ENCODE measurements at regions not wholly inside any gene's neighbourhood (a gene's known extent, or its start where the extent isn't known, plus 50 kb on each side); places are given as distances from the start of the nearest gene placed in this dataset.

- Histone ChIP-seq H3K27ac (ENCODE audit: low read depth in 1 of 2, low read length in 1 of 2) (no peak overlapping the region), H3K36me3 (ENCODE audit: control insufficient read depth in 2 of 2, insufficient read depth in 2 of 2, low read length in 1 of 2) (no peaks in the 10 kb centered on the region), H3K4me3 (ENCODE audit: low read length in 2 of 2) (no peak overlapping the region), H3K9me3 (ENCODE audit: control insufficient read depth in 2 of 2, insufficient read depth in 1 of 2, low read length in 1 of 2) (no peaks in the 10 kb centered on the region), H3K27me3 (ENCODE audit: control insufficient read depth in 2 of 2, insufficient read depth in 1 of 2, low read length in 1 of 2) (no peaks in the 10 kb centered on the region), H3K4me1 (ENCODE audit: control insufficient read depth in 2 of 2, insufficient read depth in 2 of 2, low read length in 2 of 2) (no peaks in the 10 kb centered on the region)
- no peak for DNase-seq (ENCODE audit: low read depth in 6 of 9, low spot score in 9 of 9)
- 95% methylated on average over 3 of the region's 3 CpGs for WGBS
These were observed 426.4 kb upstream of the LUZP2 start for GRCh38 chr11:24070435-24070834.

DNA sequence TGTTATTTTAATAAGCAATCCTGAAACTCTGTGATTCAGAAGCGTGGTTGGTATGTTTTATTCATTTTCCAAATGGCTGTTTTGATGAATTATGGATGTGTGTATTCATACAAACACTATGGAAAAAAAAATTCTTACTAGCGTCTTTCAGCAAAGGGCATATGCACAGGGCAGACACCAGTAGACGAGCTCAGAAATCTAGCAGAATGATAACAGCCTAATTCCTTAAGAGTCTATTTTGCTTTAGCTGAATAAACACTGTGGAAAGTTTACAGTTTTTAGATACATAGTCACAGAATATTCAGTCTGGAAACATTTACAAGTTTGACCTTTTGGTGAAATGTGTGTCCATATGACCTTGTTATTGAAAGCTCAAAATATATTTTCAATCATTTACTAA, 418.8 kb upstream of the LUZP2 start:
- Histone ChIP-seq H3K36me3 (ENCODE audit: control insufficient read depth in 2 of 2, insufficient read depth in 2 of 2, low read length in 1 of 2) (no peaks in the 10 kb centered on the region), H3K4me1 (ENCODE audit: control insufficient read depth in 2 of 2, insufficient read depth in 2 of 2, low read length in 2 of 2) (no peaks in the 10 kb centered on the region), H3K27ac (ENCODE audit: low read depth in 1 of 2, low read length in 1 of 2) (no peak overlapping the region), H3K4me3 (ENCODE audit: low read length in 2 of 2) (no peak overlapping the region), H3K9me3 (ENCODE audit: control insufficient read depth in 2 of 2, insufficient read depth in 1 of 2, low read length in 1 of 2) (no peaks in the 10 kb centered on the region), H3K27me3 (ENCODE audit: control insufficient read depth in 2 of 2, insufficient read depth in 1 of 2, low read length in 1 of 2) (no peaks in the 10 kb centered on the region)
- DNase-seq (ENCODE audit: low read depth in 6 of 9, low spot score in 9 of 9), result no peak
- 95% methylated on average over 3 of the region's 3 CpGs for WGBS

- WGBS, result 95% methylated on average over 1 of the region's 1 CpG
- Histone ChIP-seq H3K36me3 (ENCODE audit: control insufficient read depth in 2 of 2, insufficient read depth in 2 of 2, low read length in 1 of 2) (no peaks in the 10 kb centered on the region), H3K27ac (ENCODE audit: low read depth in 1 of 2, low read length in 1 of 2) (no peak overlapping the region), H3K4me1 (ENCODE audit: control insufficient read depth in 2 of 2, insufficient read depth in 2 of 2, low read length in 2 of 2) (no peaks in the 10 kb centered on the region), H3K4me3 (ENCODE audit: low read length in 2 of 2) (no peak overlapping the region), H3K9me3 (ENCODE audit: control insufficient read depth in 2 of 2, insufficient read depth in 1 of 2, low read length in 1 of 2) (no peaks in the 10 kb centered on the region), H3K27me3 (ENCODE audit: control insufficient read depth in 2 of 2, insufficient read depth in 1 of 2, low read length in 1 of 2) (no peaks in the 10 kb centered on the region)
- DNase-seq (ENCODE audit: low read depth in 6 of 9, low spot score in 9 of 9), result no peak
These were observed 414.6 kb upstream of the LUZP2 start for GRCh38 chr11:24082241-24082640.

DNA sequence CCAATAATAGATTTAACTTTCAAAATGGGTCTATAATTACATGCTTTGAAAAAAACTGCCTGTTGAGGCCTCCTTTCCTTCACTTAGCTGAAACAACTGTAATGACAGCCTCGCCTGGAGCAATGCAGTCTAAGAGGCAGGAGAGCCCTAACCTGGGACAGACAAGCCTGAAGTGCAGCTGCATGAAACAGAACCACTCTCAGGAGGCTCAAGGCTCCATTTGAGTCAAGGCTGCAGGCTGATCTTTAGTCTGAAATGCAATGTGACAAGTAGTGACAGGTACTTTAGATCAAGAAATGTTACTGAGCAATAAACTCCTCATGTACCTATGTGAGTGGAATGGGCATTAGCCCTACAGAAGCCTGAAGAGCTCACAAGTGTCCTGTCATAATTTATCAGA, 414.0 kb upstream of the LUZP2 start:
- DNase-seq (ENCODE audit: low read depth in 6 of 9, low spot score in 9 of 9), result no peak
- H3K36me3 ChIP-seq (ENCODE audit: control insufficient read depth in 2 of 2, insufficient read depth in 2 of 2, low read length in 1 of 2), result no peaks in the 10 kb centered on the region
- H3K4me3 ChIP-seq (ENCODE audit: low read length in 2 of 2), result no peak overlapping the region
- no peaks in the 10 kb centered on the region for H3K4me1 ChIP-seq (ENCODE audit: control insufficient read depth in 2 of 2, insufficient read depth in 2 of 2, low read length in 2 of 2)
- no peak overlapping the region for H3K27ac ChIP-seq (ENCODE audit: low read depth in 1 of 2, low read length in 1 of 2)
- WGBS, result 90% methylated on average over 1 of the region's 1 CpG
- H3K9me3 ChIP-seq (ENCODE audit: control insufficient read depth in 2 of 2, insufficient read depth in 1 of 2, low read length in 1 of 2), result no peaks in the 10 kb centered on the region
- H3K27me3 ChIP-seq (ENCODE audit: control insufficient read depth in 2 of 2, insufficient read depth in 1 of 2, low read length in 1 of 2), result no peaks in the 10 kb centered on the region

- H3K36me3 ChIP-seq (ENCODE audit: control insufficient read depth in 2 of 2, insufficient read depth in 2 of 2, low read length in 1 of 2), result no peaks in the 10 kb centered on the region
- no peak for DNase-seq (ENCODE audit: low read depth in 6 of 9, low spot score in 9 of 9)
- 84% methylated on average over 1 of the region's 1 CpG for WGBS
These were observed 411.9 kb upstream of the LUZP2 start for GRCh38 chr11:24084956-24085355.

GRCh38 chr11:24086921-24087320, 409.9 kb upstream of the LUZP2 start:
- Histone ChIP-seq H3K9me3 (ENCODE audit: control insufficient read depth in 2 of 2, insufficient read depth in 1 of 2, low read length in 1 of 2) (no peaks in the 10 kb centered on the region), H3K4me3 (ENCODE audit: low read length in 2 of 2) (no peak overlapping the region), H3K27me3 (ENCODE audit: control insufficient read depth in 2 of 2, insufficient read depth in 1 of 2, low read length in 1 of 2) (no peaks in the 10 kb centered on the region), H3K36me3 (ENCODE audit: control insufficient read depth in 2 of 2, insufficient read depth in 2 of 2, low read length in 1 of 2) (no peaks in the 10 kb centered on the region), H3K4me1 (ENCODE audit: control insufficient read depth in 2 of 2, insufficient read depth in 2 of 2, low read length in 2 of 2) (no peaks in the 10 kb centered on the region), H3K27ac (ENCODE audit: low read depth in 1 of 2, low read length in 1 of 2) (no peak overlapping the region)
- DNase-seq (ENCODE audit: low read depth in 6 of 9, low spot score in 9 of 9), result no peak
- 90% methylated on average over 2 of the region's 2 CpGs for WGBS

More at GRCh38 chr11:24084956-24085355, 411.9 kb upstream of the LUZP2 start:
- no peaks in the 10 kb centered on the region for H3K4me1 ChIP-seq (ENCODE audit: control insufficient read depth in 2 of 2, insufficient read depth in 2 of 2, low read length in 2 of 2)
- H3K4me3 ChIP-seq (ENCODE audit: low read length in 2 of 2), result no peak overlapping the region
- H3K27me3 ChIP-seq (ENCODE audit: control insufficient read depth in 2 of 2, insufficient read depth in 1 of 2, low read length in 1 of 2), result no peaks in the 10 kb centered on the region
- H3K9me3 ChIP-seq (ENCODE audit: control insufficient read depth in 2 of 2, insufficient read depth in 1 of 2, low read length in 1 of 2), result no peaks in the 10 kb centered on the region
- H3K27ac ChIP-seq (ENCODE audit: low read depth in 1 of 2, low read length in 1 of 2), result no peak overlapping the region

GRCh38 chr11:24091594-24091993, 405.3 kb upstream of the LUZP2 start:
- DNase-seq (ENCODE audit: low read depth in 6 of 9, low spot score in 9 of 9), result no peak
- no peaks in the 10 kb centered on the region for H3K36me3 ChIP-seq (ENCODE audit: control insufficient read depth in 2 of 2, insufficient read depth in 2 of 2, low read length in 1 of 2)
- 95% methylated on average over 2 of the region's 2 CpGs for WGBS
- no peak overlapping the region for H3K4me3 ChIP-seq (ENCODE audit: low read length in 2 of 2)
- H3K9me3 ChIP-seq (ENCODE audit: control insufficient read depth in 2 of 2, insufficient read depth in 1 of 2, low read length in 1 of 2), result no peaks in the 10 kb centered on the region
- no peak overlapping the region for H3K27ac ChIP-seq (ENCODE audit: low read depth in 1 of 2, low read length in 1 of 2)
- H3K4me1 ChIP-seq (ENCODE audit: control insufficient read depth in 2 of 2, insufficient read depth in 2 of 2, low read length in 2 of 2), result no peaks in the 10 kb centered on the region
- no peaks in the 10 kb centered on the region for H3K27me3 ChIP-seq (ENCODE audit: control insufficient read depth in 2 of 2, insufficient read depth in 1 of 2, low read length in 1 of 2)

DNA sequence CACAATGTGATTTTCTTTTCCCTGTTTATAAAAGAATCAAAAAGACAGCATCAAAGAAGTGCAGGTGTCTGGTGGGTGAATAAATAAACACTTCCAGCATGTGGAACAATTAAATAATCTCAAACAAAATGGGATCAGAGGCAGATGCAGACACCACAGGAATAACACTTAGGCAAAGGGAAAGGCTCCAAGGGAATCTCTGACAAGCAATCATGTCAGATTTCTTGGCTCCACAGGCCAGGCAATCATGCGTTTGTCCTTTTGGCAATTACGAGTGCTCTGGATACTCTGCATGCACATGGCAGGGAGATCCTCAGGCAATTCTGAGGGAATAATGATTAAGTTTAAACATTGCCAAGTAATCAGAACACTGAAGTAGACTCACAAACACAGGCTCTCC, 403.5 kb upstream of the LUZP2 start:
- no peaks in the 10 kb centered on the region for H3K36me3 ChIP-seq (ENCODE audit: control insufficient read depth in 2 of 2, insufficient read depth in 2 of 2, low read length in 1 of 2)
- no peaks in the 10 kb centered on the region for H3K9me3 ChIP-seq (ENCODE audit: control insufficient read depth in 2 of 2, insufficient read depth in 1 of 2, low read length in 1 of 2)
- H3K4me1 ChIP-seq (ENCODE audit: control insufficient read depth in 2 of 2, insufficient read depth in 2 of 2, low read length in 2 of 2), result no peaks in the 10 kb centered on the region
- H3K27me3 ChIP-seq (ENCODE audit: control insufficient read depth in 2 of 2, insufficient read depth in 1 of 2, low read length in 1 of 2), result no peaks in the 10 kb centered on the region
- no peak overlapping the region for H3K27ac ChIP-seq (ENCODE audit: low read depth in 1 of 2, low read length in 1 of 2)
- 75% methylated on average over 2 of the region's 2 CpGs for WGBS
- H3K4me3 ChIP-seq (ENCODE audit: low read length in 2 of 2), result no peak overlapping the region
- DNase-seq (ENCODE audit: low read depth in 6 of 9, low spot score in 9 of 9), result no peak

DNA sequence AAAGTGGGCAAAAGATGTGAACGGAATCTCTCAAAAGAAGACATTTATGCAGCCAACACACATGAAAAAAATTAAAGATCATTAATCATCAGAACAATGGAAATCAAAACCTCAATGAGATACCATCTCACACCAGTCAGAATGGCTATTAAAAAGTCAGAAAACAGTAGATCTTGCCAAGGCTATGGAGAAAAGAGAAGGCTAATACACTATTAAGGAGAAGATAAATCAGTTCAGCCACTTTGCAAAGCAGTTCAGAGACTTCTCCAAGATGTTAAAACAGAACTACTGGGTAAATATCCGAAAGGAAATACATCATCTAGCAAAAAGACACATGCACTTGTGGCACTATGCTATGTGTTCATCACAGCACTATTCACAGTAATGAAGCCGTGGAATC, 388.2 kb upstream of the LUZP2 start:
- Histone ChIP-seq H3K27me3 (ENCODE audit: control insufficient read depth in 2 of 2, insufficient read depth in 1 of 2, low read length in 1 of 2) (no peaks in the 10 kb centered on the region), H3K9me3 (ENCODE audit: control insufficient read depth in 2 of 2, insufficient read depth in 1 of 2, low read length in 1 of 2) (peaks cover 0 to 7% of the 10 kb centered on the region in 2 donors), H3K36me3 (ENCODE audit: control insufficient read depth in 2 of 2, insufficient read depth in 2 of 2, low read length in 1 of 2) (no peaks in the 10 kb centered on the region), H3K4me3 (ENCODE audit: low read length in 2 of 2) (no peak overlapping the region), H3K4me1 (ENCODE audit: control insufficient read depth in 2 of 2, insufficient read depth in 2 of 2, low read length in 2 of 2) (no peaks in the 10 kb centered on the region), H3K27ac (ENCODE audit: low read depth in 1 of 2, low read length in 1 of 2) (no peak overlapping the region)
- no peak for DNase-seq (ENCODE audit: low read depth in 6 of 9, low spot score in 9 of 9)
- 95% methylated on average over 3 of the region's 3 CpGs for WGBS

DNA sequence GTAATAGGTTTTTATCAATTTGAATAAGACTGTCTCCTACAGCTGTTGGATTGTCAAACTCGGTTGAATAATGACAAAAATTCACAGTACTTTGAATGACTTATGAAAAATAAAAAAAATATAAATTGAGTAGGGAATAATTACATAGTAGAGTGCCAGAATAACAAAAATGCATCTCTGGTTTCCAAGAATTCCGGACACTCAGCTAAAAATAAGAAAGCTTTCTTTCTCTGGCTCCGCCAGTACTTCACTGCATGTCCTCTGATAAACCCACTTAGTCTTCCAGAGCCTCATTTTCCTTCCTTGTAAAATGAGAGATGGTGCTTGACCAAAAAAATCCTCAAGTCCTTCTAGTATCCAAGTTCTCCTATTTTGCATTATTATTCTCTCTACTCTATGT, 374.6 kb upstream of the LUZP2 start:
- Histone ChIP-seq H3K4me1 (ENCODE audit: control insufficient read depth in 2 of 2, insufficient read depth in 2 of 2, low read length in 2 of 2) (no peaks in the 10 kb centered on the region), H3K9me3 (ENCODE audit: control insufficient read depth in 2 of 2, insufficient read depth in 1 of 2, low read length in 1 of 2) (no peaks in the 10 kb centered on the region), H3K27ac (ENCODE audit: low read depth in 1 of 2, low read length in 1 of 2) (no peak overlapping the region), H3K4me3 (ENCODE audit: low read length in 2 of 2) (no peak overlapping the region), H3K27me3 (ENCODE audit: control insufficient read depth in 2 of 2, insufficient read depth in 1 of 2, low read length in 1 of 2) (no peaks in the 10 kb centered on the region), H3K36me3 (ENCODE audit: control insufficient read depth in 2 of 2, insufficient read depth in 2 of 2, low read length in 1 of 2) (no peaks in the 10 kb centered on the region)
- DNase-seq (ENCODE audit: low read depth in 6 of 9, low spot score in 9 of 9), result no peak
- 91% methylated on average over 3 of the region's 3 CpGs for WGBS

Measured in thymus (tissue), 11 donors.